Fibroblast of the aortic adventitia (primary cell): ENCODE measurements at regions not wholly inside any gene's neighbourhood (a gene's known extent, or its start where the extent isn't known, plus 50 kb on each side); places are given as distances from the start of the nearest gene placed in this dataset.

Source experiments
- DNase-seq: peaks from one replicate; pipeline ENCODE4 v3.0.0-alpha.2; 2010; ENCODE audit warnings: low read depth
- H3K4me3 ChIP-seq: 2 replicates; pipeline ENCODE4 v1.5.1; 2011; ENCODE audit warnings: low read depth, mild to moderate bottlenecking, control low read depth, low read length, moderate library complexity
- CTCF ChIP-seq: IDR thresholded peaks from 2 replicates; pipeline ENCODE4 v1.5.1; 2011; ENCODE audit warnings: mild to moderate bottlenecking, low read length, control low read depth, inconsistent platforms; ENCODE audit not compliant: insufficient read depth

DNA sequence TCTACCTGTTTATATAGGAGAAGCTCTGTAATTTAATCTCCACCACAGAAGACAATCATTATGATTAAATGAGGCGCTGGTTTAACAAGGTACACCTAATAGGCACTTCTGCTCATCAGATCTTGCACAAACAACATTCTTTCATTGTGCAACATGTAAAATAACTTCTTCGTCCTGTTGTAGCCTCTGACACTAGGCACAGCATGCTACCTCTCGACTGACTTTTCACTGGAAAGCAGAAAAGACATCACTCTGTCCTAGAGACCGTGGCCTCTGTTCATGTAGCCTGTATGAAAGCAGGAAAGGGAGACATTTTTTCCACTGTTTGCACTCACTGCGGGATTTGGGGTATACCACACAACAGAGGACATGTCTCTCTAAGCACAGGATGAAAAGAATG, 316.5 kb downstream of the IRS1 start:
- DNase-seq: no peak
- TF ChIP-seq CTCF: no peak
- no peak overlapping the region for H3K4me3 ChIP-seq

DNA sequence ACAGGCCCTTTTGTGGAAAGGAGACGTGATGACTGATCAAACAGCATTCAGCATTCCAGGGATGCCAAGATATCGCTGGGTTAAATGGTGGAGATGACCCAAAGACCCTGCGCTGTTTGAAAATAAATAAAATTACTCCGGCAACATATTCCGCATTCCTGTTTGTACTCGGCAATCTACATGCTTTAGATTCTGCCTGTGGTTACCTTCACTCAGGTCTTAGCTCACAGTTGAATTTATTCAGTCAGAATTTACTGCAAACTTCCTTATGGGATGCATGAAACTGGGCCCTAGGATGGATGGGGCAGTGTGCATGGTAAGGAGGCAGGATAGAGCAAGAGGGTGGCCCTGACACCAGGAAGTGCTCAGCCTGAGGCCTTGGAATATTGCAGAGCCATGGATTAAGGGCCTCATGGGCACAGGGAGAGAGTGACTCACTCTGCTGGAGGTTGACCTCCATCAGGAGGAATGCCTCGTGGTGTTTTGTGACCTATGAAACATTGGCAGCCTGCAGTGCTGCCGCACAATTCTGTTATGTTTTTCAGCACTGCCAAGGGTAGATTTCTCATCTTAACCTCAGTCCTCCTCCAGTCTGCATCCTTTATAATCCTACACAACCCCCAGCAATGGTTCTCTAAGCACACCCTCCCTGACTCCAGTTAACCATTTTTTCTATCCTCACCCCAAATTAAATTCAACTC, 321.4 kb downstream of the IRS1 start:
- no peak for TF ChIP-seq CTCF
- peak; percentile 92 for DNase-seq

DNA sequence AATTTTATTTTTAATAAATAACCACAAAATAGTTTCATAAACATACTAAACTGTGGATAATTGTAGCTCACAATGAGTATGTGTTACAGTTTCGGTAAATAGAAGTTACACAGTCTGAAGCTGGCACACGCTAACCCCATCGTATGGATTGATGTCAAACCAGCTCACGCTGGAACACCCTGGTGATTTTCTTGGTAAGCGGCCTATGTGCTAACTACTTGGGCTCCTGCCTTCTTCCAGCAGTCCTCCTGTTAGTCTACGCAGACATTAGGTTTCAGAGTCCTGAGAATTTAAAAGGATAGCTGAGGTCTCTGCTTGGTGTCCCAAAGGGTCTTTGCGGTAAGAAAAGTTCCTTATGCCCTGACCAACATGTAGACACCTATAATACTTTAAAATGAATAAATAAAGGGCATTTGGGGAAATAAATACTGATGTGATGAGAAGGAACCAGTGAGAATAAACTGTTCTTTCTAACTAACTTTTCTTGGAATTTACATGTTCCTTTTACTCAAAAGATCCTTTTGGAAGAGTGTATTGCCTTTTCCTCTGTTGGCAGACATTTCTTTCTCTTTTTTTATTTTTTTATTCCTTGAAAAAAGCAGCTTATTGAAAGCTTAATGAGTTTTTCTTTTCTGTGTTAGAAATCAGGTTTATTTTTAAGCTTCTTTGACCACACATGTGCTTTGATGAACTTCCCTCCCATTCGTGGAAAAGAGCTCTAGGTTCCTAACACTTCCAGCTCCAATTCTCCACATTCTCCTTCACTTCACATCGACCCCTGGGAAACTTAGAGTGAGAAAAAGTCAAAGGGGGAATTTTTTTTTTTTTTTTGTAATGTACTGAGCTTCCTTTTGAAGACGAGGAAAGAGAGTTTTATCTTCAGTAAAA, 322.2 kb downstream of the IRS1 start:
- DNase-seq: peak; percentile 72
- no peak overlapping the region for H3K4me3 ChIP-seq
- no peak for TF ChIP-seq CTCF

More for the DNA sequence above, 321.4 kb downstream of the IRS1 start:
- H3K4me3 ChIP-seq: no peak overlapping the region

DNA sequence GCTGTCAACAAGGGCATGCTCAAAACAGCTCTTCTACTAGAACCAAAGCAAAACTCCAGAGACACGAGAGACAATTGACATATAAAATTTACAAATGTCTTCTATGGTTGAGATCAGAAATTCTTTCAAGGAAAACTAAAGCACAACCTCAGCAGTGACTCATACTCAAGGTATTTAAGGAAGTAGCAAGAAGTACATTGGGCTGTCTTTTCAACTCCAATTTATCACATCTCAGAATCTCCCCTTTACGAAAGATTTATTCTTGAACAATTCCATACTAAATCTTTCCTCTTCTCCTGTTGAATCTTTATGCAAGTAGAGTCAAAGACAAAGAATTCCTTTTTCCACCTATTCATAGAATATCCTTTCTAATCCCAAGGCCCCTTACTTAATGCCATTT, 324.0 kb downstream of the IRS1 start:
- no peak overlapping the region for H3K4me3 ChIP-seq
- DNase-seq: peak; percentile 74
- TF ChIP-seq CTCF: no peak

DNA sequence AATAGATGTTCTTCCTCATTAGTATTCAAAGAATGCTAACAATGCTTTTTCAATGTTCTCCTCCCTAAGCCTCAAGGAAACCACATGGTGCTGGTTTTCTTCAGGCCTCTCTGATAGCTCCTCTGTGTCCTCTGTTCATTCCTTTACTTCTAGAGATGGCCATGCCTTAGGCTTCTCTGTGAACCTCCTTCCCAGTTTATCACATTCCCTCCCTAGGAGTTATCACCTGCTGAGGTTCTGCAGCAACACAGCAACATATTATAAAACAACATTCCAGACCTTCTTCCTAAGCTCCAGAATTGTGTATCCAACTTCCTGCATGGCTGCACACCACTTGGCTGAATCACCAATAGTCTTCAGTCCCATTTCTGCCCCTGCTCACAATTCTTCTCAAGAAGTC, 325.5 kb downstream of the IRS1 start:
- no peak overlapping the region for H3K4me3 ChIP-seq
- no peak for DNase-seq

DNA sequence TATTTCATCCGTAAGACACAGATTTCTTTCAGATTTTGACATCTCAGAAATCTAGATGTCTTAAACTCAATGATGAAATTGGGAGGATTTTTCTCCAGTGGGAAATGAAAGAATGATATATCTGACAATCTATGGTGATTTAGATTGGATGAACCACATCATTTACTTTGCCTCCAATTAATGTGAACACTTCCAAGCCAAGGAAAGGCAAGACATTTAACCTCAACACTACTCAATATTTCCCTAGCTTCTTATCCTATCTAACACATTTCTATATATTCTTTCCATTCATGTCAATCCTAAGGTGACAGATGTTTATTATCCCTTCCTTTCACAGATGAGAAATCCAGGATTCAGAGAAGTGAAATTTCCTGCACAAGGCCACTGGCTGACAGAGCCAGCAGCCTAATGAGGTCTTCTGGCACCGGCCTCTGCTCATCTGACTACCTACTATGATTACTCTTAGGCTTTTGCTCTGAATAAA, 327.6 kb downstream of the IRS1 start:
- no peak for DNase-seq
- no peak overlapping the region for H3K4me3 ChIP-seq
- no peak for TF ChIP-seq CTCF

More for the DNA sequence above, 325.5 kb downstream of the IRS1 start:
- TF ChIP-seq CTCF: no peak
